ENCODE measurements at regions not wholly inside any gene's neighbourhood (a gene's known extent, or its start where the extent isn't known, plus 50 kb on each side); places are given as distances from the start of the nearest gene placed in this dataset.
"Not testable (repeated sequence)": the region's sequence is repeated elsewhere in the genome, so short reads cannot be mapped to it uniquely, and the experiment has no call there.

DNA sequence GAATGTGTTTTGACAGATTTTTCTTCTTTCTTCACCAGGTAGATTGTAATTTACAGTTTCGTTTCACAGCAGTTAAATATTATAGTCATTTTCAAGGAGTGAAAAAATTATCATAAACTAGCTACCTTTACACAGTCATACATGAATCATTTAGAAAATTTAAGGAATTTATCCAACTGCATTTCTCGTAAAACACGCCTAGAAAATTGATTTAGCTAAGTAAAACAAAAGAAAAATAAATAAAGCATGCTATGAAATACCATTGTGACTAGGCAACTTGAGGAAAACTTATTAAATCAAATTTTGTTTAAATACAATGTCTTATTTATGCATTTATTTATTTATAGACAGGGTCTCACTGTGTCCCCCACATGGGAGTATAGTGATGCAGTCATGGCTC is 109.9 kb upstream of the EMB start:
- TF ChIP-seq EZH2 (IDR thresholded peaks at IDR 0.05) (no peak), EZH2phosphoT487 (IDR thresholded peaks at IDR 0.05) (no peak)
- TF ChIP-seq, protein P1, sequence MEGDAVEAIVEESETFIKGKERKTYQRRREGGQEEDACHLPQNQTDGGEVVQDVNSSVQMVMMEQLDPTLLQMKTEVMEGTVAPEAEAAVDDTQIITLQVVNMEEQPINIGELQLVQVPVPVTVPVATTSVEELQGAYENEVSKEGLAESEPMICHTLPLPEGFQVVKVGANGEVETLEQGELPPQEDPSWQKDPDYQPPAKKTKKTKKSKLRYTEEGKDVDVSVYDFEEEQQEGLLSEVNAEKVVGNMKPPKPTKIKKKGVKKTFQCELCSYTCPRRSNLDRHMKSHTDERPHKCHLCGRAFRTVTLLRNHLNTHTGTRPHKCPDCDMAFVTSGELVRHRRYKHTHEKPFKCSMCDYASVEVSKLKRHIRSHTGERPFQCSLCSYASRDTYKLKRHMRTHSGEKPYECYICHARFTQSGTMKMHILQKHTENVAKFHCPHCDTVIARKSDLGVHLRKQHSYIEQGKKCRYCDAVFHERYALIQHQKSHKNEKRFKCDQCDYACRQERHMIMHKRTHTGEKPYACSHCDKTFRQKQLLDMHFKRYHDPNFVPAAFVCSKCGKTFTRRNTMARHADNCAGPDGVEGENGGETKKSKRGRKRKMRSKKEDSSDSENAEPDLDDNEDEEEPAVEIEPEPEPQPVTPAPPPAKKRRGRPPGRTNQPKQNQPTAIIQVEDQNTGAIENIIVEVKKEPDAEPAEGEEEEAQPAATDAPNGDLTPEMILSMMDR (IDR thresholded peaks at IDR 0.05) = no peak
- Histone ChIP-seq H3K27ac (no peak overlapping the region), H3K9me3 (ENCODE audit: low read depth) (no peaks in the 10 kb centered on the region), H3F3A (ENCODE audit: low read depth) (no peaks in the 10 kb centered on the region), H3K4me1 (no peaks in the 10 kb centered on the region), H2AFZ (replicated peaks) (no peak overlapping the region), H4K20me1 (ENCODE audit: low read depth) (no peaks in the 10 kb centered on the region), H3K4me3 (no peak overlapping the region), H3K9ac (no peak overlapping the region), H3K79me2 (ENCODE audit: low read depth) (no peaks in the 10 kb centered on the region), H3K27me3 (no peaks in the 10 kb centered on the region), H3K36me3 (no peaks in the 10 kb centered on the region), H3K4me2 (no peak overlapping the region)
- Mint-ChIP-seq H3K4me3 (no peak overlapping the region), H3K4me1 (no peaks in the 10 kb centered on the region), H3K27me3 (ENCODE audit: insufficient read depth, low read depth) (peaks cover 2% of the 10 kb centered on the region), H3K36me3 (no peaks in the 10 kb centered on the region), H3K27ac (no peak overlapping the region), H3K9me3 (no peaks in the 10 kb centered on the region)
- no peak for DNase-seq (ENCODE audit: low spot score)

DNA sequence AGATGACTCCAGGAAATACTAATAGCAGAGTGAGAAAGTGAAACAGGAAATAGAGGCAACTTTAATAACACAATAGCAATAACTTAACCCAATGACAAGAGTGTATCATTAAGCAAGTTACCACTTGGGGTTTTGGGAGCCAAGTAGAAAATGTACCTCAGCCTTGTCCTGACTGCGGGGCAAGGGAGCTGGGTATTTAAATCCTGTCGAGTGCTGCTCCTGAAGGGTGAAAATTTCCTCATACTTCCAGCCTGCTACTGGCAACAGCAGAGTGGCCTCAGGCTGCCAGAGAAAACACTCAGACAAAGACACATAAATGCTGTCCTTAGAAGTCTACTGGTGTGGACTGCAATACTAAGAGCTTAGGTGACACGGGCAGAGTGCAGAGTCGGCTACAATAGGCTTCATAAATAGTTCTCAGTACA is 112.5 kb upstream of the EMB start:
- H3K4me3 ChIP-seq = no peak overlapping the region
- H2AFZ ChIP-seq (replicated peaks) = no peak overlapping the region
- DNase-seq (ENCODE audit: low spot score) = no peak
- no peaks in the 10 kb centered on the region for H3K9me3 Mint-ChIP-seq
- no peaks in the 10 kb centered on the region for H3K27me3 ChIP-seq
- H3K4me2 ChIP-seq = no peak overlapping the region
- H3F3A ChIP-seq (ENCODE audit: low read depth) = no peaks in the 10 kb centered on the region
- no peaks in the 10 kb centered on the region for H4K20me1 ChIP-seq (ENCODE audit: low read depth)
- H3K27me3 Mint-ChIP-seq (ENCODE audit: insufficient read depth, low read depth) = peaks cover 2% of the 10 kb centered on the region
- no peak overlapping the region for H3K4me3 Mint-ChIP-seq
- no peak overlapping the region for H3K27ac ChIP-seq
- no peaks in the 10 kb centered on the region for H3K36me3 Mint-ChIP-seq
- H3K36me3 ChIP-seq = no peaks in the 10 kb centered on the region
- no peaks in the 10 kb centered on the region for H3K79me2 ChIP-seq (ENCODE audit: low read depth)
- H3K9me3 ChIP-seq (ENCODE audit: low read depth) = no peaks in the 10 kb centered on the region
- H3K4me1 Mint-ChIP-seq = no peaks in the 10 kb centered on the region
- TF ChIP-seq, protein P1 (IDR thresholded peaks at IDR 0.05) = no peak
- TF ChIP-seq EZH2 (IDR thresholded peaks at IDR 0.05) = no peak
- TF ChIP-seq EZH2phosphoT487 (IDR thresholded peaks at IDR 0.05) = no peak
- no peak overlapping the region for H3K9ac ChIP-seq
- H3K4me1 ChIP-seq = no peaks in the 10 kb centered on the region
- no peak overlapping the region for H3K27ac Mint-ChIP-seq

DNA sequence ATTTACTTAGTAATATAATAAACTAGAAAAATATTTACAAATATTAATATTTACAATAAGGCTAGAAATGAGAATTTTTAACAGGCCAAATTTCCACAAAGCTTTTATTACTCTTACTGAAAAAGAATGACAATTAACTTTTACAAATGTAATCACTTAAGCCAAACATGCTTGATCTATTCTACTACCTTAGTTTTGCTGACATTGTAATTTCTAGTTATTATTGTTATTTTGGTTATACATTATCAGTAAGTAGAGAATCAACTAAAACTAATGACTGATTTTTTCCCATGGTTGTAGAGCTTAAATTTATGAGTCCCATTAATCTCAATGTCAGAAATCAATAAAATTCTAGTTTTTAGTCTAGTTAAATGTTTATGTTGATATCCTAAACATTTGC is 107.8 kb upstream of the PARP8 start:
- H3K4me3 Mint-ChIP-seq; H3K36me3 ChIP-seq; H3K27me3 Mint-ChIP-seq (ENCODE audit: insufficient read depth, low read depth); H2AFZ ChIP-seq (replicated peaks); H3K4me1 Mint-ChIP-seq; H4K20me1 ChIP-seq (ENCODE audit: low read depth); H3K27ac ChIP-seq; H3K27me3 ChIP-seq; H3F3A ChIP-seq (ENCODE audit: low read depth); DNase-seq (ENCODE audit: low spot score); H3K4me2 ChIP-seq; H3K9ac ChIP-seq; H3K79me2 ChIP-seq (ENCODE audit: low read depth); H3K4me1 ChIP-seq; H3K4me3 ChIP-seq; H3K9me3 Mint-ChIP-seq; H3K36me3 Mint-ChIP-seq; H3K27ac Mint-ChIP-seq; H3K9me3 ChIP-seq (ENCODE audit: low read depth): not testable (repeated sequence)

DNA sequence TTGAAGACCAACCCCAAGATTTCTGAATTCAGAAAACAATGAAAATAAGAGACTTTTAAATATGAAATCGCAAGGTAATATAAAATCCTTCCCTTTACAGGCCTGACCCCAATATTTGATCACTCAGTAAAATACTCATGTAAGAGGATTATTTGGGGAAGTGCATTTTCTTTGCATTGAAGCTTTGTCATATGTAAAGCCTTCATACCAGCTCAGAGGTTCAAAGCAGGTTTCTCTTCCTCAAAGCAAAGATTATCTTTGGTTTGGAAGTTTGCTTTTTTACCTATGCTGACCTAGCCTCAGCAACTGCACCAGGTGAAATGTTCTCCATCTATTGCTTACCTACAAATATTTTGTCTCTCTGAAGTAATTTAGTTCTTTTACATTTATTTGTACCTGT is 106.5 kb upstream of the PARP8 start:
- Mint-ChIP-seq H3K27me3 (ENCODE audit: insufficient read depth, low read depth) (no peaks in the 10 kb centered on the region), H3K4me3 (no peak overlapping the region), H3K36me3 (no peaks in the 10 kb centered on the region), H3K4me1 (no peaks in the 10 kb centered on the region), H3K9me3 (no peaks in the 10 kb centered on the region), H3K27ac (no peak overlapping the region)
- Histone ChIP-seq H2AFZ (replicated peaks) (no peak overlapping the region), H3K9me3 (ENCODE audit: low read depth) (no peaks in the 10 kb centered on the region), H3K36me3 (no peaks in the 10 kb centered on the region), H3K4me3 (no peak overlapping the region), H3K9ac (no peak overlapping the region), H3K27ac (no peak overlapping the region), H3K27me3 (no peaks in the 10 kb centered on the region), H4K20me1 (ENCODE audit: low read depth) (no peaks in the 10 kb centered on the region), H3F3A (ENCODE audit: low read depth) (no peaks in the 10 kb centered on the region), H3K4me2 (no peak overlapping the region), H3K79me2 (ENCODE audit: low read depth) (no peaks in the 10 kb centered on the region), H3K4me1 (no peaks in the 10 kb centered on the region)
- DNase-seq (ENCODE audit: low spot score) = no peak
- TF ChIP-seq, protein P1 (IDR thresholded peaks at IDR 0.05) = no peak
- TF ChIP-seq EZH2 (IDR thresholded peaks at IDR 0.05) (no peak), EZH2phosphoT487 (IDR thresholded peaks at IDR 0.05) (no peak)
